ENCODE measurements at regions not wholly inside any gene's neighbourhood (a gene's known extent, or its start where the extent isn't known, plus 50 kb on each side); places are given as distances from the start of the nearest gene placed in this dataset.

- TF ChIP-seq CTCF (conservative IDR thresholded peaks at IDR 0.05; ENCODE audit: low read depth, low read length) (no peak), POLR2A (IDR thresholded peaks at IDR 0.05; ENCODE audit: low read depth, low read length) (no peak)
Observed at GRCh38 chr21:23930565-23930964, 1676.7 kb downstream of the MRPL39 start.

All from IMR-90 (cell line).